Amniotic stem cell (primary cell): ENCODE measurements at regions not wholly inside any gene's neighbourhood (a gene's known extent, or its start where the extent isn't known, plus 50 kb on each side); places are given as distances from the start of the nearest gene placed in this dataset.
"Not testable (repeated sequence)": the region's sequence is repeated elsewhere in the genome, so short reads cannot be mapped to it uniquely, and the experiment has no call there.

Experiments used
- DNase-seq: peaks from one replicate; lab custom pipeline; 2025; lab: John Stamatoyannopoulos, UW

DNA sequence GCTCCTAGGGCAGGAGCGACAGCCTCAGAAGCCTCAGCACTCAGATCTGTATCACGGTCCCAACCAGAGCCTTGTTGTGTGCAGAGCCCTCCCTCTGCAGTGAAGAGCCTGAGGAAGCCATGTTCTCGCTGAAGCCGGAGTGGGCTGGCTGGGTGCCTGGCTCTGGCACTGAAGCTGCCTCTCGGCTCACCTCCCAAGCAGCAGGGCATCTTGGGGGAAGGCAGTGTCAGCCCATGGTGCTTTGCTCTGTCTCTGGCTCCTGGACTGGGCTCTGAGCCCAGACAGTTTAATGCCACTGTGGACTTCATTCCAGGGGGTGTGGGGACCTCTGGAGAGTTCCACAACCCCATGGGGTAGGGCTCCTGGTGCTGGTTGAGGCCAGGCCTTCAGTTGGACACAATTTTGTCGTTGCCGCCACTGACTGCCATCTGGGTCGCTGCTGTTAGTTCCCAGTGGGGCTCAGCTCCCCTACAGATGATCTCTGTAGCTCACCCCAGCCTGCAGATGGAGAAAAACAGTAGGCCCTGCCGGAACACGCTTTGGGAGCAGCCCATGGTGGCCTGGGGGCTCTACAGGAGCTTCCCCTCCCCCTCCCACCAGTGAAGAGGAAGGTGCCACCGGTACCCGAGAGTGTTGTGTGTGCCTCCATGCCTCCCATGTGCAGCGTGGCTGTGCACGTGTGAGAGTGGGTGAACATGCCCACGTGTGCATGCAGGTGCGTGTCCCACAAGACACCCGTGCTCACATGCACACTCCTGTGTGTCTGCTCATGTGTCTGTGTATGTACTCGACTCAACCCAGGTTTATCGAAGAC, 86.5 kb upstream of the B3GAT1 start:
- DNase-seq, result no peak

GRCh38 chr11:134497586-134497985, 85.5 kb upstream of the B3GAT1 start:
- no peak for DNase-seq

DNA sequence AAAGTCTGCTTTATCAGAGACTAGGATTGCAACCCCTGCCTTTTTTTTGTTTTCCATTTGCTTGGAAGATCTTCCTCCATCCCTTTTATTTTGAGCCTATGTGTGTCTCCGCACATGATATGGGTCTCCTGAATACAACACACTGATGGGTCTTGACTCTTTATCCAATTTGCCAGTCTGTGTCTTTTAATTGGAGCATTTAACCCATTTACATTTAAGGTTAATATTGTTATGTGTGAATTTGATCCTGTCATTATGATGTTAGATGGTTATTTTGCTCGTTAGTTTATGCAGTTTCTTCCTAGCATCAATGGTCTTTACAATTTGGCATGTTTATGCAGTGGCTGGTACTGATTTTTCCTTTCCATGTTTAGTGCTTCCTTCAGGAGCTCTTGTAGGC, 84.0 kb upstream of the B3GAT1 start:
- DNase-seq, result not testable (repeated sequence)

GRCh38 chr11:134494395-134494794, 82.4 kb upstream of the B3GAT1 start:
- DNase-seq, result not testable (repeated sequence)

- DNase-seq, result not testable (repeated sequence)
Measured at GRCh38 chr11:134492411-134492810, 80.4 kb upstream of the B3GAT1 start.

- DNase-seq, result no peak
Measured at GRCh38 chr11:134489728-134490127, 77.7 kb upstream of the B3GAT1 start.

- DNase-seq, result no peak
Measured at GRCh38 chr11:134488913-134489312, 76.9 kb upstream of the B3GAT1 start.

DNA sequence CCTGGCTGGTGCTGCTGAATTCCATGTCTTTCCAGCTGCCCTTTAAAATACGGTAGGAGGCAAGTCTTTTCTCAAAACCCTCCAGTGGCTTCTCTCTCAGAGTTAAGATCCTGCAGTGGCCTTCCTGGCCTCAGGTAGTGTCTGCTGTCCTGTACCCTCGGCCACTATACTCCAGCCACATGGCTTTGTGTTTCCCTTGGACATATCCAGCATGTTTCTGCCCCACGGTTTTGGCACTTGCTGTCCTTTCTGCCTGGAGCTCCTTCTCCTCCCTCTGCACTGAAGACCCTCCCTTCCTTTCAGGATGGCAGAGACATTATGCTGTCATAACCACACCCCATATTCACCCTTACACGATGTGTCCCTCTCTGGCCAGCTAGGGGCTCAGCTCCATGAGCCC, 76.5 kb upstream of the B3GAT1 start:
- no peak for DNase-seq

GRCh38 chr11:134487696-134488095, 75.7 kb upstream of the B3GAT1 start:
- no peak for DNase-seq

DNA sequence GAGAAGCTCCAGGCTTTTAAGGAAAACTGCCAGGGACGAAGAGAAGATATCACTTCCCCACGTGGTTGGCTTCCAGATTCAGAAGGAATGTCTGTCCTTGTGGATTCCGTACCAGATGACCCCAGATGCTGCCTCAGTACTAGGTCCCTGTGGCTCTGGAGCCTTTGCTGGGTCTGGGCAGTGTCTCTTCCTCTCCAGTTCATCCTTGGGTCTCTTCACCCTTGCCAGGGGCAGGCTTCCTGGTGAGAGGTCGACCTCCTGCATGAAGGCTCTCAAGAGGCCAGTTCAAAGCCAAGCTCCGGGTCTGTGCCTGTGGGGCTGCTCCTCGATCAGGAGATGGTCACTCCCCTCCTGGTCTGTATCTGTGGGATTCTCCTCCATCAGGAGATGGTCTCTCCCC, 74.7 kb upstream of the B3GAT1 start:
- DNase-seq, result no peak

DNA sequence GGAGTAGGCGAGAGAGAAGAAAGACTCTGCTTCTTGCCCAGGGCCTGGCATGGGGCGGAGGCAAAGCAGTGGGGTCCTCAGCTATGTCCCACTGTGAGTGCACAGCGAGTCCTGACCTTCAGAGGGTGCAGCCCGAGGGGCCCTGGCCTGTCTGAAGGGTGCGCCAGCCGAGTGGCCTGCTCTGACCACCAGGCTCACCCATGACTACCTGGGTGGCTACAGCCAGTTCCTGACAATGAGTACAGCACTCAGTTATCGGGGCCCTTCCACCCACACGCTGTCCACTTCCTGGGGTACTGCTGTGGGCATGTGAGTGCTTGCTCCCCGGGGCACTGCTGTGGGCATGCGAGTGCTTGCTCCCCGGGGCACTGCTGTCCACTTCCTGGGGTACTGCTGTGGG, 74.1 kb upstream of the B3GAT1 start:
- DNase-seq, result no peak

- no peak for DNase-seq
Measured at GRCh38 chr11:134485316-134485715, 73.3 kb upstream of the B3GAT1 start.

- DNase-seq, result no peak
Measured at GRCh38 chr11:134483857-134484256, 71.8 kb upstream of the B3GAT1 start.

DNA sequence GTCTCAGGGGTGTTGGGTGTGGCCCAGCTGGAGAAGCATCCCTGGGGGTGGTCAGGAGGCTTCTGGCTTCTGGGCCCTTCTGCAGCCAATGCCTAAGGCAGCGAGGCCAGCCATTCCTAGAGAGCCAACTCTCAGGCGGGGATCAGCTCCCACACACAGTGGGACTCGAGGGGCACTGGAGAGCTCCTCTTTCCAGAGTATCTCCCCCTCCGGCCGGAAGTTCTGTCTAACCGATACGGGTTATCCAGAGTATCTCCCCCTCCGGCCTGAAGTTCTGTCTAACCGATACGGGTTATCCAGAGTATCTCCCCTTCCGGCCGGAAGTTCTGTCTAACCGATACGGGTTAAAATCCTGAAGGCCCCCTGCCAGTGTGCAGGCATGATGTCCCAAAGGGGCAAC, 71.2 kb upstream of the B3GAT1 start:
- DNase-seq, result no peak

GRCh38 chr11:134482865-134483264, 70.8 kb upstream of the B3GAT1 start:
- DNase-seq, result no peak

- DNase-seq, result no peak
Measured at GRCh38 chr11:134481933-134482527, 70.0 kb upstream of the B3GAT1 start.

DNA sequence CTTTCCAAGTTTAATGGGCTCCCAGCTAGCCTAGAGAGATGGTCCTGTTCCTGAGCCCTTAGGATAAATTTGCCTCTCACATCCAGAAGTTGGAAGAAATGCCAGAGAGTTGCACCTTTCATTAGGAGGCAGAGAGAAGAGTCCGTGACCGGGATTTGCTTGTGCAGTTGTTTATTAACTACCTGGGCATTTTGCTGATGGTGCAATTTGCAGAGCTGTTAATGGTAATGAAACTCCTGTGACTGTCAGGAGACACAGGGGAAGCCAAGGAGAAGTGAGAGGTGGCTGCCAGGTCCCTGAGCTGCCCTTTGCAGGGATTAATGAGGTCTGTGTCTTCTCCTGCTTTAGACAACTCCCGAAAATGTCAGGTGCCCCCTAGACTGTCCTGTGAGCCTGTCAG, 69.1 kb upstream of the B3GAT1 start:
- no peak for DNase-seq

DNA sequence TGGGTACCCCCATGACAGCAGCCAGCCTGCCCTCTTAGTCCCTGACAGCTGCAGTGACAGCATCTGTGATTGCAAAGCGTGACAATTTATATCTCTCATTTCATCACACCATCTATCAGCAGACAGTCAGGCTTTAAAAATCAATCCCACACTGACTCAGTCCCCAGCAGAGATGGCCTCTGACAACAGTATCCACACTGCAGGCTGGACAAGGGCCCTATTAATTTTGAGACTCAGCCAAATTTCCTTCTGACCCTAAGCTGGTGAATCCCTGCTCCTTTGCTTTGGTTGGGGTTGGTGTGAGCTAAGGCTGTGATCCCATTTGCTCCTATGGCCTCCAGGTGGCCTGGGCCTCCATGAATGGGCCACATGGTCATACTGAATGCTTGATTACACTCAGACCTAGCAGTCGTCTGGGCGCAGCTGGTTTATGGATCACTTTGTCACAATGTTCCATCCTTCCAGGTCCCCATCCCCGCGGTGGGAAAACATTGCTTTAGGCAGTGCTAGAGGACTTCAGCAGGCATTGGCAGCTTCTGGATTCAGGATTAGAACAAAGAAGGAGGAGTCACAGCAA, 68.2 kb upstream of the B3GAT1 start:
- no peak for DNase-seq

DNA sequence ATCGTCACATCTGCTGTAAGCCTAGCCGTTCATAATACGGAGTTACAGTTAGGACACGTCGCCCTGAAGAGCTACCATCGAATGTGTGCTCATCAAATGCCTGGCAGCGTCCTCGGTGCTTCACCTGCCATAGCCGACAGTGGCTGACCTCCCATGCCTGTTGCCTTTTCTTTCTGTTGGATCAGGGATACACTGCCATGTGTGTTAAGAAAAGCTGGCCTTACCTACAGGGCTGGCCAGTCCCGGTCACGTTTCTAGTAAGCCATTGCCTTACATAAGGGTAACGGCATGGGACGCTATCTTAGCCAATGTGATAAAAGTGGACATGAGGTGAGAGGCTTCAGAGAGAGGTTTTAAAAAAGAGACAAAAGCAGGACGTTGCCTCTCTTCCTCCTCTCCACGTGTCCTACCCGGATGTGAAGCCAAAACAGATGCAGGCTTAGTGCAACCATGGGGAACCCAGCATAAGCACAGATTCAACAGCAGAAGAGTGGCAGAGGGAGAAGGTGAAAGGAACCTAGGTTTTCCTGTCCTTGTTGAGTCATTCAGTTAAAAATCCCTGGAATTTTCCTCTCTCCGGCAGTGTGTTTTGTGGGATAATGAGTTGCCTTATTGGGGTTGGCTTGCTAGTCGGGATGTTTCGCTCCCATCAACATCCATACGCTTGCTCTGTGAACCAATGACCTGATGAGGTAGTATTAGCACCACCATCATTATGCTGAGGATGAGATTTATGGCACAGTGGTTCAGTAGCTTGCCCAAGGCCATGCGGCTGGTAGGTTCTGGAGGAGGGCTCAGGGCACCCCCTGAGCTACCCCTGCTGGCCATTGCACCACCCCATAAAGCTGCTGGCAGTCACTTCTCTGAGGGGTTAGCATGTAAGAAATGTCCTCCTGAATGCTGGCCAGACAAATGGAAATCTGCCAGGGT, 67.4 kb upstream of the B3GAT1 start:
- DNase-seq, result no peak

DNA sequence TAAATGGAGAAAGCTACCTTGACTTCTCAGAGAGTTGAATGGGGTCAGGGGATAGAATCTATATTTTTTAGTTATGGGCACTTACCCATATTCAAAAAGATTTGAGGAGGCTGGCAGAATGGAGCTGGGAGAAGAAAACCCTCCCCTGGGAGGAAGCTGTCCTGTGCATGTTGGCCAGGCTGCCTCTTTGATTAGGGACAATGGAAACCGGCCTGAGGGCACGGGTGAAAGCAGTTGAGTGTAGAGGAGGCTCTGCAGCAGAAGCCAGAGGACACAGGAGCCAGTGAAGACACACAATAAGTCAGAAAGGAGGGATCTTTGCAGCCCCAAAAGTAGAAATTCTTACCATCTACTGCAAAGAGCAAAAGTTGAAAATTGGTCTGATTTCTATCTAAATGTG, 66.6 kb upstream of the B3GAT1 start:
- no peak for DNase-seq

GRCh38 chr11:134478176-134478575, 66.1 kb upstream of the B3GAT1 start:
- no peak for DNase-seq

GRCh38 chr11:134477486-134477885, 65.4 kb upstream of the B3GAT1 start:
- no peak for DNase-seq
